ENCODE measurements at regions not wholly inside any gene's neighbourhood (a gene's known extent, or its start where the extent isn't known, plus 50 kb on each side); places are given as distances from the start of the nearest gene placed in this dataset.
"Not testable (repeated sequence)": the region's sequence is repeated elsewhere in the genome, so short reads cannot be mapped to it uniquely, and the experiment has no call there.

DNA sequence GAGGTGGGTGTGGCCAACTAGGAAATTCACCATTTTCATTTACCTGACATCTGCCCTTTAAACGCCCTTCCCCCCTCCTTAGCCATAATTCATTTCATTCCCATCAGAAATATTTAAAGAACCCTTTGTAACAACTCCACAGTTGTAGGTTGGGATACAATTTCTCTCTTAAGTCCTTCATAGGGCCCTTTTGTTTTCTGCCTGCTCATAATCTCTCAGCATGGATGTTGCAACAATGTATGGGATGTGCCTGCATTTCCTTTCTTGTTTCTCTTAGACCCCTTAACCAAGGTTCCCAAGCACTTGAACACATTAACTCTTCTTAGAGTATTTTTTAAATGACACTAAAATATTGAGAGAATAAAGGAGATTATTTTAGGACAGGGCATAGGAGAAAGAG lies 51.7 kb upstream of the MYO10 start:
- no peak for DNase-seq
- TF ChIP-seq GATA1 (IDR thresholded peaks at IDR 0.05; ENCODE audit: low read depth, low read length) (no peak), POLR2A (IDR thresholded peaks at IDR 0.05; ENCODE audit: low read length) (no peak)

GRCh38 chr5:16990817-16991520 lies 54.9 kb upstream of the MYO10 start:
- DNase-seq = not testable (repeated sequence)

DNA sequence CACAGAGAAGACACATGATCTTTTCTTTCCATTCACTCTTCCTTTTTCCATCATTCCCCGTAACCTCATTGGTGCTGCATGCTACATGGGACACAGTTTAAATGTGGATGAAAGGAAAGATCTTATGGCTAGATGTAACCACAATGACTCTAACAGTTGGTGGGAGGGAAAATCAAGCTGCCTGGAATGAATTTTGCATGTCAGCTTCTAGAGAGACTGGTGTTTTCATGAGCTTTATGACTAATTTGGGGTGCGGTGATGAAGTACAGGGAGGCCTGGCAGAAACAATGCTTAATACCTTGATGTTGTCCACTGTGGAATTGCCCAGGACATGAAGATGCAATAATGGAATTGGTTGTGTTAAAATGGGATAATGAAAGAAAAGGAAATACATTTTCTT lies 55.9 kb upstream of the MYO10 start:
- no peak for DNase-seq
- no peak for TF ChIP-seq GATA1 (IDR thresholded peaks at IDR 0.05; ENCODE audit: low read depth, low read length)
- no peak for TF ChIP-seq POLR2A (IDR thresholded peaks at IDR 0.05; ENCODE audit: low read length)

DNA sequence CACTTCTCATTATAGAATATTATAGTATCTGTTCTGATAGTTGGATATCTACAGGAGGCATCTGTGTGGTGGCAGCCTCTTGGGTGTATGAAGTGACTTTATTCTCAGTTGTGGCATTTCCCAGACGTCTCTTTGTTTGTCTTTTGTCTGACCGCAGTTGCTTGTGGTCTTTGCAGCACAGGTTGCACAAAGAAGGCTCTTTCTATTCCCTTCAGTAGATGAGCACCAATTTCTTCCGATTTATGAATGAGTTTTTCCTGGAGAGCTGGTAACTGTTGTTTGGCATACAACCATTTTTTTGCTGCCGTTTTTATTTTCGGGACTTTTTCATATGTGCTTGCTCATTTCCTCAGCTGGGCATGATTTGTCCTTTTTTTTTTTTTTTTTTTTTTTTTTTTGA lies 56.4 kb upstream of the MYO10 start:
- no peak for TF ChIP-seq GATA1 (IDR thresholded peaks at IDR 0.05; ENCODE audit: low read depth, low read length)
- no peak for TF ChIP-seq POLR2A (IDR thresholded peaks at IDR 0.05; ENCODE audit: low read length)

DNA sequence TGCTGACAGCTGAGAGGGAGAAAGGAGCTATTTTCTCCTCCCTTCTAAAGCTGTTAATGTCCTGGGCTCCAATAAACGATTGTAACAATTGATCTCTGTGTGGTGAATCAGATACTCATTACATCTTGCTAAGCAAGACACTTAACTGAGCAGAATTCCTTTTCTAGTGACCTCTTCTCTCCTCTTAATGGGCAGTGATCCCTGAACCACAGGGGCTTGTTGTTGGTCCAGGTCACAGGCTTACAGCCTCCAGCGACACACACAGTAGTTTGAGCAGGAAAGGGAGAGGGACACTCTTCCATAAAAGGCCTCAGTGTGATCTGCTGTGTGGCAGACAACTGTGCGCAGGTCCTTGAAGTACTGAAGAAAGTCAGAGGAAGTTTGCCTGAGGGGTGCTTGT lies 58.5 kb upstream of the MYO10 start:
- TF ChIP-seq GATA1 (IDR thresholded peaks at IDR 0.05; ENCODE audit: low read depth, low read length) = no peak
- no peak for TF ChIP-seq POLR2A (IDR thresholded peaks at IDR 0.05; ENCODE audit: low read length)
- no peak for DNase-seq

More for the DNA sequence above, 56.4 kb upstream of the MYO10 start:
- no peak for DNase-seq

DNA sequence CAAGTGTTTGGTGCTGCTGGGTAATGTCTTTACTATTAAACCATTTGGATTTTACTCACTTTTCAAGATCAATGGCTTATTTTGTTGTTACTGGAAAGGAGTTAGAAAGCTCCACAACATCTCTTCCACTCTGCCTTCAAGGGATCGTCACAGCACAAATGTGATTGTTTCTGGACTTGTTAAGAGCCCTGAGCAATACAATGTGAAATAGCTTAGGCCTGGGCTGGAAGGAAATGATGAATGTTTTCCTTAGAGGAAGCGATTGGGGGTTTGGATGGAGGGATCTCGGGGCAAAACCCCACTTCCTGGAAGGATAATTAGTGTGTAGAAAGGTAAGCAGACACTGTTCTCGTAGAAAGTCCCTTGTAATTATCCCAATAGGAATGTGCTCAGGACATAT lies 59.3 kb upstream of the MYO10 start:
- no peak for DNase-seq
- TF ChIP-seq GATA1 (IDR thresholded peaks at IDR 0.05; ENCODE audit: low read depth, low read length) (no peak), POLR2A (IDR thresholded peaks at IDR 0.05; ENCODE audit: low read length) (no peak)

GRCh38 chr5:17000291-17000939 lies 64.3 kb upstream of the MYO10 start:
- no peak for DNase-seq
- TF ChIP-seq GATA1 (IDR thresholded peaks at IDR 0.05; ENCODE audit: low read depth, low read length) (no peak), POLR2A (IDR thresholded peaks at IDR 0.05; ENCODE audit: low read length) (no peak)

DNA sequence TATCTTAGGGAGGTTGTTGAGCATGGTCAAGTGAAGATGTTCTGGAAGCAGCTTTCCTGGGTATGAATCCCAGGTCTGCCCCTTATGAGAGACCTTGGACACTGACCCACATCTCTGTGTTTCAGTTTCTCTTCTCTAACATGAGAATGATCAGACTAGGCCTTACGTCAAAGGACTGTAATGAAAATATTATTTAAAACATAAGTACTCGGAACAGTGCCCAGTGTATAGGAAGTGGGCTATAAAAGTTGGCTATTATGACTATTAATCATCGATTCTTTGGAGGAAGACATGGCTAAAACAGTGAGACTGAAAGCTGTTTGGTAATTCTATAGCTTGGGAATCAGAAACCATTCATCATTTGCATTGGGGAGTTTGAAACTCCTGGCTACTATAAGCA lies 65.3 kb upstream of the MYO10 start:
- no peak for DNase-seq
- TF ChIP-seq GATA1 (IDR thresholded peaks at IDR 0.05; ENCODE audit: low read depth, low read length) (no peak), POLR2A (IDR thresholded peaks at IDR 0.05; ENCODE audit: low read length) (no peak)

DNA sequence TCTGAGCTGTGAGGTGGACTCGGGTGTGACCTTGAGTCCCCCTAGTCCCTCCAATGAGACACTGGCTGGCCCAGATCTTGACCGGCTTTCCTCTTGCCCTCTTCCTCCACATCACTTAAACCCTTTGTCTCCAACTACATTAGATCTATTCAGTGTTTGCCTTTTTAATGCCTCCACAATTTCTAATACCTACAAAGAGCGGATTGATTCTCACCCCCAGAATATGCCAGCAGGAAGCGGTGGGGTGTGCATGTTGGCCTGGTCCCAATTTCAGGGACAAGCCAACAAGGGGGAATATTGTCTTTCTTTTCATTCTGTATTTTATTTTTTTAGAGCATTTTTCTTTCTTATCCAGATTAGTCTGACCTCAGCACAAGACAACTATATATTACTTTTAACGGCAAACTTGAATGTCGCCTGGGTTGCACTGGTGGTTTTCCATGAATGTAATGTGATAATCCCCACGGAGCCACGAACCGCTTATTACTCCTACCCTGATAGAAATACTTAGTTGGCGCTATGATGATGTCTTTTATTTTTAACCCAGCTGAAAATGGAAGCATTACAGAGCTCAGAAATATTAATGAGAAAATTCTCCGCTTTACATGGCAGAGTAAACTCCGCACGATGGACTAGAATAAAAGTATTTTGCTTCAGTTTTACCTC lies 68.5 kb upstream of the MYO10 start:
- TF ChIP-seq POLR2A (IDR thresholded peaks at IDR 0.05; ENCODE audit: low read length) (no peak), GATA1 (IDR thresholded peaks at IDR 0.05; ENCODE audit: low read depth, low read length) (no peak)
- no peak for DNase-seq

DNA sequence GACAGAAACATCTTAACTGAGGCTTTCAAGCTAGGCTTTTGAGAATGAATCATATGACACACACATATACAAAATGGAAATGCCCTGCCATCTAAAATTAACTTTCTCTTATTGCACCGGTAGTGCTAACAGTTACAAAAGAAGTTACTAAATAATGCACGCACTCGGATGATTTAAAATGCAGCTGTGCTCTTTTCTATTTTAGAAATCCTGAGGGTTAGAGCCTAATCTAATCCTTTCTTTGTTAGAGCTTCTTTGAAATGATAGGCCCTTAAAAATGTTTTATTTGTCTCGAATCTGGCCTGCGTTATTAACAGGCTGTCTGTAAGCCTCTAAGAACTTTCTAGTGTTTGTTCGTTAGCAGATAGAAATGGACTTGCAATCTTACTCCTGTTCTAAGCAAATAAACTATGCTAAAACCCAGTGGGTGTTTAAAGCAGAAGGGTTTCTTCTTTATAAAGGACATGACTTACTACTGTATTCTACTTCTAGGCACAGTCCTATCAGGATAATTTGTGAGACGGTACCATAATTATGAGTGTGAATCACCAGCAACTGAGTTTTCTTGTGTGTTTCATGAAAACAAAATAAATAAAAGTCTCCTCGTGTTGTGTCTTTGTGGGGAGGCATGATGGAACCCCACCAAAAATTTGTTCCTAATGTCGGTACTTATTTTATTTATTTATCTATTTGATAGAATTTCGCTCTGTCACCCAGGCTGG lies 69.2 kb upstream of the MYO10 start:
- TF ChIP-seq POLR2A (IDR thresholded peaks at IDR 0.05; ENCODE audit: low read length) (no peak), GATA1 (IDR thresholded peaks at IDR 0.05; ENCODE audit: low read depth, low read length) (no peak)
- no peak for DNase-seq

DNA sequence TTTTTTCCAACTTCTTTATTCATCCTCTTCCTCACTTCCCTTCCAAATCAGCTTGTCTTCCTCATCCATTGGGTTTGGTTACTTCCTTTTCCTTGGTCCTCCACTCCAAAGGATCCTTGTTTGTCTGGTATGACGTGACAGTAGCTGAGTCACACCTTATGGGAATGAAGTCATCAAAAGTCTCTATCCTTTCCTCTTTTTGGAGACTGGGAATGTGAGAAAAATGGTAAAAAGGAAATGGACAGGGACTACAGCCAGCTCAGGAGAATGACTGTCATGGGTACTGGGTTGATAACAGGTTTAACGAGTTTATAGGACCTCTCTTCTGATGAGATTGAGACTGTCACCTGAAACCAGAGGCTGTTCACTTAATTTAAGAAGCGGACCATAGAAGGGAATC lies 76.2 kb upstream of the MYO10 start:
- TF ChIP-seq POLR2A (IDR thresholded peaks at IDR 0.05; ENCODE audit: low read length) = no peak
- no peak for TF ChIP-seq GATA1 (IDR thresholded peaks at IDR 0.05; ENCODE audit: low read depth, low read length)
- no peak for DNase-seq

- DNase-seq = no peak
- TF ChIP-seq POLR2A (IDR thresholded peaks at IDR 0.05; ENCODE audit: low read length) = no peak
- no peak for TF ChIP-seq GATA1 (IDR thresholded peaks at IDR 0.05; ENCODE audit: low read depth, low read length)
These were observed 78.6 kb upstream of the MYO10 start for GRCh38 chr5:17014686-17015085.

GRCh38 chr5:17018871-17019270 lies 82.8 kb upstream of the MYO10 start:
- TF ChIP-seq POLR2A (IDR thresholded peaks at IDR 0.05; ENCODE audit: low read length) (no peak), GATA1 (IDR thresholded peaks at IDR 0.05; ENCODE audit: low read depth, low read length) (no peak)
- no peak for DNase-seq

- DNase-seq = no peak
- no peak for TF ChIP-seq GATA1 (IDR thresholded peaks at IDR 0.05; ENCODE audit: low read depth, low read length)
- TF ChIP-seq POLR2A (IDR thresholded peaks at IDR 0.05; ENCODE audit: low read length) = no peak
These were observed 83.2 kb upstream of the MYO10 start for GRCh38 chr5:17019324-17019723.

All from erythroblast (primary cell).